IMR-90 (cell line): ENCODE measurements at regions not wholly inside any gene's neighbourhood (a gene's known extent, or its start where the extent isn't known, plus 50 kb on each side); places are given as distances from the start of the nearest gene placed in this dataset.

ENCODE experiments used
- ATAC-seq: fragments of 200-7000 bp; cut with Tn5 transposase; 2 replicates; pipeline ENCODE4 v1.9.1; 2020; ENCODE audit warnings: low read depth, mild to moderate bottlenecking, moderate library complexity
- BruUV-seq: library from RNA; stranded (reverse); fragments of 400-500 nt; replicated peaks from 2 replicates; lab custom pipeline; 2021; lab: Mats Ljungman, UMichigan
- CTCF ChIA-PET: fragments of 300-600 bp; formaldehyde crosslinking; extraction: SDS; loops from one replicate; lab custom pipeline; 2021; ENCODE audit warnings: antibody characterized with exemption; lab: Yijun Ruan, JAX
- POLR2A ChIA-PET: fragments of 300-600 bp; sonication (Branson Sonifier 250); formaldehyde crosslinking; loops from one replicate; lab custom pipeline; 2022; ENCODE audit warnings: antibody characterized with exemption; ENCODE audit not compliant: unreplicated experiment; lab: Charles Lee
- DNase-seq: peaks from one replicate; pipeline ENCODE4 v3.0.0; 2013
- H2AFZ ChIP-seq: replicated peaks from 2 replicates; pipeline ENCODE3; 2013; ENCODE audit warnings: low read length, mild to moderate bottlenecking; ENCODE audit not compliant: poor library complexity
- H2AK5ac ChIP-seq: 2 replicates; pipeline ENCODE4 v1.6.1; 2013; ENCODE audit warnings: low read depth, low read length, inconsistent platforms
- H2AK9ac ChIP-seq: replicated peaks from 2 replicates; pipeline ENCODE3; 2013; ENCODE audit warnings: mild to moderate bottlenecking, low read depth, low read length, moderate library complexity; ENCODE audit not compliant: poor library complexity
- H2BK120ac ChIP-seq: 2 replicates; pipeline ENCODE4 v1.6.1; 2013; ENCODE audit warnings: low read depth, low read length, inconsistent platforms
- H2BK15ac ChIP-seq: 3 replicates; pipeline ENCODE4 v1.6.1; 2013; ENCODE audit warnings: low read depth, low read length, inconsistent platforms
- H2BK20ac ChIP-seq: 2 replicates; pipeline ENCODE4 v1.6.1; 2013; ENCODE audit warnings: low read depth, mild to moderate bottlenecking, inconsistent platforms, low read length, moderate library complexity
- H2BK5ac ChIP-seq: 2 replicates; pipeline ENCODE4 v1.6.1; 2013; ENCODE audit warnings: mild to moderate bottlenecking, low read depth, low read length, inconsistent platforms; ENCODE audit not compliant: poor library complexity, severe bottlenecking
- H3K14ac ChIP-seq: replicated peaks from 2 replicates; pipeline ENCODE4 v1.6.1; 2013; ENCODE audit warnings: low read depth, low read length, inconsistent platforms
- H3K18ac ChIP-seq: 2 replicates; pipeline ENCODE4 v1.6.1; 2013; ENCODE audit warnings: low read depth, low read length, control low read depth
- H3K23ac ChIP-seq: 2 replicates; pipeline ENCODE4 v1.6.1; 2013; ENCODE audit warnings: low read depth, low read length, inconsistent platforms
- H3K27ac ChIP-seq: 2 replicates; pipeline ENCODE4 v1.5.1; 2013; ENCODE audit warnings: mild to moderate bottlenecking, control low read depth, low read length; ENCODE audit not compliant: insufficient read depth
- H3K27me3 ChIP-seq: 2 replicates; pipeline ENCODE4 v1.6.1; 2013; ENCODE audit warnings: low read length; ENCODE audit not compliant: control insufficient read depth, insufficient read depth
- H3K36me3 ChIP-seq: 2 replicates; pipeline ENCODE4 v1.6.1; 2013; ENCODE audit warnings: low read length, mixed read lengths; ENCODE audit not compliant: control insufficient read depth, insufficient read depth
- H3K4ac ChIP-seq: 2 replicates; pipeline ENCODE4 v1.6.1; 2013; ENCODE audit warnings: low read depth, low read length, inconsistent platforms
- H3K4me1 ChIP-seq: 2 replicates; pipeline ENCODE4 v1.6.1; 2013; ENCODE audit warnings: low read length, mixed read lengths; ENCODE audit not compliant: control insufficient read depth, insufficient read depth
- H3K4me2 ChIP-seq: 2 replicates; pipeline ENCODE4 v1.6.1; 2013; ENCODE audit warnings: low read depth, mild to moderate bottlenecking, control low read depth, low read length, moderate library complexity
- H3K4me3 ChIP-seq: 2 replicates; pipeline ENCODE4 v1.5.1; 2013; ENCODE audit warnings: low read depth, mild to moderate bottlenecking, control low read depth, low read length, moderate library complexity; ENCODE audit not compliant: insufficient read depth
- H3K56ac ChIP-seq: 2 replicates; pipeline ENCODE4 v1.6.1; 2013; ENCODE audit warnings: low read length, inconsistent platforms; ENCODE audit not compliant: insufficient read depth; ENCODE audit errors: extremely low read depth
- H3K79me1 ChIP-seq, 2 experiments: 2 replicates each; pipeline ENCODE4 v1.6.1; 2013; ENCODE audit warnings: low read length in 2 of 2, inconsistent platforms in 1 of 2, low read depth in 1 of 2
- H3K9ac ChIP-seq: 2 replicates; pipeline ENCODE4 v1.6.1; 2013; ENCODE audit warnings: low read depth, low read length, control low read depth
- H3K9me1 ChIP-seq: 2 replicates; pipeline ENCODE4 v1.6.1; 2013; ENCODE audit warnings: low read length, inconsistent platforms; ENCODE audit not compliant: insufficient read depth
- H3K9me3 ChIP-seq: 2 replicates; pipeline ENCODE4 v1.6.1; 2013; ENCODE audit warnings: low read length; ENCODE audit not compliant: control insufficient read depth, insufficient read depth
- H4K20me1 ChIP-seq: 2 replicates; pipeline ENCODE4 v1.6.1; 2013; ENCODE audit warnings: low read length, inconsistent platforms; ENCODE audit not compliant: insufficient read depth
- H4K5ac ChIP-seq: 2 replicates; pipeline ENCODE4 v1.6.1; 2013; ENCODE audit warnings: mild to moderate bottlenecking, low read depth, low read length, control low read depth
- H4K8ac ChIP-seq, 2 experiments: 2 replicates each; pipeline ENCODE4 v1.6.1; 2013; ENCODE audit warnings: low read depth in 2 of 2, low read length in 2 of 2, control low read depth in 1 of 2, inconsistent platforms in 1 of 2
- H4K91ac ChIP-seq: 2 replicates; pipeline ENCODE4 v1.6.1; 2013; ENCODE audit warnings: low read depth, low read length, inconsistent platforms; ENCODE audit not compliant: insufficient read depth
- CHD1 ChIP-seq: IDR thresholded peaks from 2 replicates; pipeline ENCODE4 v1.6.1; 2012; ENCODE audit warnings: low read depth, low read length, improper control_type of control experiment
- FOS ChIP-seq: fragments of 150-350 bp; IDR thresholded peaks from 2 replicates; pipeline ENCODE4 v1.6.1; 2016; ENCODE audit warnings: low read depth, low read length
- MAFK ChIP-seq: IDR thresholded peaks from 2 replicates; pipeline ENCODE4 v1.6.1; 2012; ENCODE audit warnings: low read depth, low read length, improper control_type of control experiment
- MAZ ChIP-seq: IDR thresholded peaks from 2 replicates; pipeline ENCODE4 v1.6.1; 2012; ENCODE audit warnings: low read depth, mild to moderate bottlenecking, low read length, improper control_type of control experiment, moderate library complexity, borderline replicate concordance
- NFE2L2 ChIP-seq: fragments of 150-350 bp; IDR thresholded peaks from 2 replicates; pipeline ENCODE4 v1.6.1; 2016; ENCODE audit warnings: low read depth, mild to moderate bottlenecking, low read length
- POLR2A ChIP-seq: IDR thresholded peaks from 2 replicates; pipeline ENCODE4 v1.6.1; 2012; ENCODE audit warnings: mild to moderate bottlenecking, low read depth, low read length
- RAD21 ChIP-seq: IDR thresholded peaks from 2 replicates; pipeline ENCODE4 v1.6.1; 2012; ENCODE audit warnings: low read length, improper control_type of control experiment
- RFX5 ChIP-seq: IDR thresholded peaks from 2 replicates; pipeline ENCODE4 v1.8.0; 2012; ENCODE audit warnings: low read depth, mild to moderate bottlenecking, low read length, moderate library complexity
- SMC3 ChIP-seq: fragments of 150-350 bp; IDR thresholded peaks from 2 replicates; pipeline ENCODE4 v1.6.1; 2016; ENCODE audit warnings: low read depth, mild to moderate bottlenecking, antibody characterized with exemption, low read length, moderate library complexity
- WGBS, 2 experiments: methylation state at CpG; one replicate each; pipeline versions ENCODE4 v1.1.5 to v1.1.7; 2013; ENCODE audit warnings: missing lambda C conversion rate in 2 of 2; ENCODE audit not compliant: insufficient read length in 1 of 2; ENCODE audit errors: extremely low coverage in 2 of 2; 5-methylcytosine and 5-hydroxymethylcytosine counted together
- dilution Hi-C: fragments of 300-500 bp; cut with HindIII; formaldehyde crosslinking; loops from one replicate; pipeline ENCODE4 v1.14.3; 2018; ENCODE audit warnings: low sequenced_read_pairs; ENCODE audit not compliant: unreplicated experiment
- in situ Hi-C: fragments of 300-500 bp; cut with MboI; formaldehyde crosslinking; loops from 3 replicates; pipeline ENCODE4 v1.14.3; 2019; ENCODE audit warnings: low sequenced_read_pairs, inconsistent platforms, mixed read lengths
- intact Hi-C: fragments of 100-400 bp; cut with micrococcal nuclease; formaldehyde crosslinking; loops from 2 replicates; pipeline ENCODE4 v1.10.0; 2022
- TF ChIP-seq, protein P1 (sequence below): conservative IDR thresholded peaks from 2 replicates; pipeline ENCODE4 v1.5.1; 2012; ENCODE audit warnings: mild to moderate bottlenecking, low read depth, low read length, improper control_type of control experiment
- TF ChIP-seq, protein P2 (sequence below): fragments of 150-350 bp; IDR thresholded peaks from 2 replicates; pipeline ENCODE4 v1.6.1; 2017; ENCODE audit warnings: mild to moderate bottlenecking, antibody characterized with exemption, low read length, low read depth
- TF ChIP-seq, protein P3 (sequence below): fragments of 150-350 bp; IDR thresholded peaks from 2 replicates; pipeline ENCODE4 v1.6.1; 2016; ENCODE audit warnings: low read depth, mild to moderate bottlenecking, low read length, moderate library complexity, borderline replicate concordance

DNA sequence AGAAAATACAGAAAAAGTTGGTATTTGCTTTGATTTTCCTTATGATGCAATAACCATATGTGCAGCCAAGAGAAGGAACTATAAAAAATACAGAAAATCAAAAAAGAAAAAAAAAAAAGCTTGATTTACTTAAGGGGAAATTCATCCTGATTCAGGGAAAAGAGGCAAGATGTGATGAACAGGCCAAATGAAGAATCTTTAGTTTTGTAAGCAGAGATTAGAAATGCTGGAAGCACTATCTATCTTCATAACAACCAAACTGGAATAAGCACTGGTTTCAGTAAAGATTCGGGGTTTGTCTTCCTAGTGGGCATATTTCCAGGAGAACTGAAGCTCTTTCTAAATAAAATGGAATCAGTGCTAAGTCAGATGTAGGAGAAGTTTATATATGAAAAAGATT lies 82.9 kb upstream of the KCNIP4 start:
- no peak overlapping the region for H2BK20ac ChIP-seq
- H4K20me1 ChIP-seq = no peaks in the 10 kb centered on the region
- ATAC-seq (no peak), DNase-seq (no peak)
- no peak overlapping the region for H2BK5ac ChIP-seq
- H3K4ac ChIP-seq = no peak overlapping the region
- H3K36me3 ChIP-seq = no peaks in the 10 kb centered on the region
- TF ChIP-seq CHD1 (no peak), MAFK (no peak), RFX5 (no peak), NFE2L2 (no peak), RAD21 (no peak), MAZ (no peak), POLR2A (no peak), SMC3 (no peak), FOS (no peak)
- TF ChIP-seq, protein P1, sequence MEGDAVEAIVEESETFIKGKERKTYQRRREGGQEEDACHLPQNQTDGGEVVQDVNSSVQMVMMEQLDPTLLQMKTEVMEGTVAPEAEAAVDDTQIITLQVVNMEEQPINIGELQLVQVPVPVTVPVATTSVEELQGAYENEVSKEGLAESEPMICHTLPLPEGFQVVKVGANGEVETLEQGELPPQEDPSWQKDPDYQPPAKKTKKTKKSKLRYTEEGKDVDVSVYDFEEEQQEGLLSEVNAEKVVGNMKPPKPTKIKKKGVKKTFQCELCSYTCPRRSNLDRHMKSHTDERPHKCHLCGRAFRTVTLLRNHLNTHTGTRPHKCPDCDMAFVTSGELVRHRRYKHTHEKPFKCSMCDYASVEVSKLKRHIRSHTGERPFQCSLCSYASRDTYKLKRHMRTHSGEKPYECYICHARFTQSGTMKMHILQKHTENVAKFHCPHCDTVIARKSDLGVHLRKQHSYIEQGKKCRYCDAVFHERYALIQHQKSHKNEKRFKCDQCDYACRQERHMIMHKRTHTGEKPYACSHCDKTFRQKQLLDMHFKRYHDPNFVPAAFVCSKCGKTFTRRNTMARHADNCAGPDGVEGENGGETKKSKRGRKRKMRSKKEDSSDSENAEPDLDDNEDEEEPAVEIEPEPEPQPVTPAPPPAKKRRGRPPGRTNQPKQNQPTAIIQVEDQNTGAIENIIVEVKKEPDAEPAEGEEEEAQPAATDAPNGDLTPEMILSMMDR = no peak
- TF ChIP-seq, protein P2, sequence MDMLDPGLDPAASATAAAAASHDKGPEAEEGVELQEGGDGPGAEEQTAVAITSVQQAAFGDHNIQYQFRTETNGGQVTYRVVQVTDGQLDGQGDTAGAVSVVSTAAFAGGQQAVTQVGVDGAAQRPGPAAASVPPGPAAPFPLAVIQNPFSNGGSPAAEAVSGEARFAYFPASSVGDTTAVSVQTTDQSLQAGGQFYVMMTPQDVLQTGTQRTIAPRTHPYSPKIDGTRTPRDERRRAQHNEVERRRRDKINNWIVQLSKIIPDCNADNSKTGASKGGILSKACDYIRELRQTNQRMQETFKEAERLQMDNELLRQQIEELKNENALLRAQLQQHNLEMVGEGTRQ = no peak
- TF ChIP-seq, protein P3, sequence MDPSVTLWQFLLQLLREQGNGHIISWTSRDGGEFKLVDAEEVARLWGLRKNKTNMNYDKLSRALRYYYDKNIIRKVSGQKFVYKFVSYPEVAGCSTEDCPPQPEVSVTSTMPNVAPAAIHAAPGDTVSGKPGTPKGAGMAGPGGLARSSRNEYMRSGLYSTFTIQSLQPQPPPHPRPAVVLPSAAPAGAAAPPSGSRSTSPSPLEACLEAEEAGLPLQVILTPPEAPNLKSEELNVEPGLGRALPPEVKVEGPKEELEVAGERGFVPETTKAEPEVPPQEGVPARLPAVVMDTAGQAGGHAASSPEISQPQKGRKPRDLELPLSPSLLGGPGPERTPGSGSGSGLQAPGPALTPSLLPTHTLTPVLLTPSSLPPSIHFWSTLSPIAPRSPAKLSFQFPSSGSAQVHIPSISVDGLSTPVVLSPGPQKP = no peak
- H4K5ac ChIP-seq = no peak overlapping the region
- H2BK120ac ChIP-seq = no peak overlapping the region
- dilution Hi-C loops = no loop called here
- H3K27me3 ChIP-seq = no peaks in the 10 kb centered on the region
- H3K27ac ChIP-seq = no peak overlapping the region
- H4K91ac ChIP-seq = no peak overlapping the region
- no CpG with 5 or more reads among the region's 1 CpG for WGBS, 2 experiments
- H3K23ac ChIP-seq = no peak overlapping the region
- H3K9ac ChIP-seq = no peak overlapping the region
- H3K56ac ChIP-seq = no peak overlapping the region
- H2AK5ac ChIP-seq = no peak overlapping the region
- no peak overlapping the region for H3K4me3 ChIP-seq
- no peaks in the 10 kb centered on the region for H3K9me3 ChIP-seq
- no TSS peak for BruUV-seq
- no peaks in the 10 kb centered on the region for H3K9me1 ChIP-seq
- in situ Hi-C loops = no loop called here
- H4K8ac ChIP-seq = no peak overlapping the region
- H3K18ac ChIP-seq = no peak overlapping the region
- H2AK9ac ChIP-seq = no peak overlapping the region
- no peak overlapping the region for H3K14ac ChIP-seq
- ChIA-PET POLR2A (interaction anchor here (0.6 kb wide), 1 partner anchor 233 kb away, joined by 4 read pairs; no protein-coding TSS in a partner anchor), CTCF (interaction anchor here (0.7 kb wide), 1 partner anchor 67 kb away, joined by 3 read pairs; no protein-coding TSS in a partner anchor)
- no peak overlapping the region for H2BK15ac ChIP-seq
- H3K4me1 ChIP-seq = no peaks in the 10 kb centered on the region
- H2AFZ ChIP-seq = no peak overlapping the region
- H3K79me1 ChIP-seq = no peaks in the 10 kb centered on the region
- intact Hi-C loops = no loop called here
- no peak overlapping the region for H3K4me2 ChIP-seq
